GM11168 (cell line): ENCODE measurements at regions not wholly inside any gene's neighbourhood (a gene's known extent, or its start where the extent isn't known, plus 50 kb on each side); places are given as distances from the start of the nearest gene placed in this dataset.

Source experiments
- in situ Hi-C: fragments of 300-500 bp; cut with MboI; formaldehyde crosslinking; loops from one replicate; pipeline ENCODE4 v1.12.0; 2022; ENCODE audit warnings: low sequenced_read_pairs; ENCODE audit not compliant: unreplicated experiment

- in situ Hi-C loops, result no loop called here
Observed at GRCh38 chr6:170028629-170029345, 262.1 kb downstream of the DLL1 start.

GRCh38 chr6:170027647-170028043 lies 263.2 kb downstream of the DLL1 start:
- in situ Hi-C loops, result no loop called here

GRCh38 chr6:170026751-170027646 lies 263.9 kb downstream of the DLL1 start:
- in situ Hi-C loops, result no loop called here

- in situ Hi-C loops, result no loop called here
Observed at GRCh38 chr6:170025935-170026750, 264.7 kb downstream of the DLL1 start.

- in situ Hi-C loops, result no loop called here
Observed at GRCh38 chr6:170025341-170025911, 265.5 kb downstream of the DLL1 start.

- in situ Hi-C loops, result no loop called here
Observed at GRCh38 chr6:170024940-170025339, 265.9 kb downstream of the DLL1 start.

GRCh38 chr6:170023620-170024521 lies 267.0 kb downstream of the DLL1 start:
- in situ Hi-C loops, result no loop called here

- in situ Hi-C loops, result no loop called here
Observed at GRCh38 chr6:170022827-170023619, 267.9 kb downstream of the DLL1 start.

GRCh38 chr6:170022291-170022722 lies 268.6 kb downstream of the DLL1 start:
- in situ Hi-C loops, result no loop called here

GRCh38 chr6:170021579-170021978 lies 269.3 kb downstream of the DLL1 start:
- in situ Hi-C loops, result no loop called here

- in situ Hi-C loops, result no loop called here
Observed at GRCh38 chr6:170019818-170020583, 268.6 kb downstream of the ERMARD start.

- in situ Hi-C loops, result no loop called here
Observed at GRCh38 chr6:170018936-170019817, 267.8 kb downstream of the ERMARD start.

GRCh38 chr6:170018422-170018935 lies 267.1 kb downstream of the ERMARD start:
- in situ Hi-C loops, result no loop called here

GRCh38 chr6:170017603-170018320 lies 266.3 kb downstream of the ERMARD start:
- in situ Hi-C loops, result no loop called here

- in situ Hi-C loops, result no loop called here
Observed at GRCh38 chr6:170013815-170014214, 262.4 kb downstream of the ERMARD start.

- in situ Hi-C loops, result no loop called here
Observed at GRCh38 chr6:170012037-170012330, 260.6 kb downstream of the ERMARD start.
